ENCODE measurements at regions not wholly inside any gene's neighbourhood (a gene's known extent, or its start where the extent isn't known, plus 50 kb on each side); places are given as distances from the start of the nearest gene placed in this dataset.
"Not testable (repeated sequence)": the region's sequence is repeated elsewhere in the genome, so short reads cannot be mapped to it uniquely, and the experiment has no call there.

- DNase-seq (ENCODE audit: low spot score), result no peak
These were observed 187.3 kb downstream of the KTN1 start for GRCh38 chr14:55767286-55767685.

- DNase-seq (ENCODE audit: low spot score), result no peak
These were observed 189.9 kb downstream of the KTN1 start for GRCh38 chr14:55769877-55770276.

- no peak for DNase-seq (ENCODE audit: low spot score)
These were observed 191.4 kb downstream of the KTN1 start for GRCh38 chr14:55771242-55771981.

- DNase-seq (ENCODE audit: low spot score), result no peak
These were observed 192.5 kb downstream of the KTN1 start for GRCh38 chr14:55772486-55772885.

- no peak for DNase-seq (ENCODE audit: low spot score)
These were observed 193.3 kb downstream of the KTN1 start for GRCh38 chr14:55773312-55773711.

GRCh38 chr14:55773984-55774545 lies 194.1 kb downstream of the KTN1 start:
- DNase-seq (ENCODE audit: low spot score), result no peak

GRCh38 chr14:55777877-55778276 lies 197.9 kb downstream of the KTN1 start:
- DNase-seq (ENCODE audit: low spot score), result no peak

GRCh38 chr14:55780156-55780946 lies 200.3 kb downstream of the KTN1 start:
- DNase-seq (ENCODE audit: low spot score), result no peak

- DNase-seq (ENCODE audit: low spot score), result no peak
These were observed 201.0 kb downstream of the KTN1 start for GRCh38 chr14:55781046-55781445.

- no peak for DNase-seq (ENCODE audit: low spot score)
These were observed 202.2 kb downstream of the KTN1 start for GRCh38 chr14:55782166-55782565.

GRCh38 chr14:55789406-55789805 lies 209.4 kb downstream of the KTN1 start:
- no peak for DNase-seq (ENCODE audit: low spot score)

- no peak for DNase-seq (ENCODE audit: low spot score)
These were observed 214.9 kb downstream of the KTN1 start for GRCh38 chr14:55794655-55795595.

- not testable (repeated sequence) for DNase-seq (ENCODE audit: low spot score)
These were observed 216.5 kb downstream of the KTN1 start for GRCh38 chr14:55796513-55796912.

- no peak for DNase-seq (ENCODE audit: low spot score)
These were observed 218.4 kb downstream of the KTN1 start for GRCh38 chr14:55798406-55798805.

- no peak for DNase-seq (ENCODE audit: low spot score)
These were observed 219.6 kb downstream of the KTN1 start for GRCh38 chr14:55799508-55800095.

- no peak for DNase-seq (ENCODE audit: low spot score)
These were observed 220.3 kb downstream of the KTN1 start for GRCh38 chr14:55800156-55800785.

GRCh38 chr14:55801121-55801520 lies 221.1 kb downstream of the KTN1 start:
- no peak for DNase-seq (ENCODE audit: low spot score)

- peak; percentile 50 for DNase-seq (ENCODE audit: low spot score)
These were observed 223.2 kb downstream of the KTN1 start for GRCh38 chr14:55802986-55803872.

- peak; percentile 37 for DNase-seq (ENCODE audit: low spot score)
These were observed 224.0 kb downstream of the KTN1 start for GRCh38 chr14:55803873-55804553.

All from CD4-positive, alpha-beta T cell treated with Interleukin-15 for 4 hours (primary cell).